ENCODE measurements at regions not wholly inside any gene's neighbourhood (a gene's known extent, or its start where the extent isn't known, plus 50 kb on each side); places are given as distances from the start of the nearest gene placed in this dataset.

DNA sequence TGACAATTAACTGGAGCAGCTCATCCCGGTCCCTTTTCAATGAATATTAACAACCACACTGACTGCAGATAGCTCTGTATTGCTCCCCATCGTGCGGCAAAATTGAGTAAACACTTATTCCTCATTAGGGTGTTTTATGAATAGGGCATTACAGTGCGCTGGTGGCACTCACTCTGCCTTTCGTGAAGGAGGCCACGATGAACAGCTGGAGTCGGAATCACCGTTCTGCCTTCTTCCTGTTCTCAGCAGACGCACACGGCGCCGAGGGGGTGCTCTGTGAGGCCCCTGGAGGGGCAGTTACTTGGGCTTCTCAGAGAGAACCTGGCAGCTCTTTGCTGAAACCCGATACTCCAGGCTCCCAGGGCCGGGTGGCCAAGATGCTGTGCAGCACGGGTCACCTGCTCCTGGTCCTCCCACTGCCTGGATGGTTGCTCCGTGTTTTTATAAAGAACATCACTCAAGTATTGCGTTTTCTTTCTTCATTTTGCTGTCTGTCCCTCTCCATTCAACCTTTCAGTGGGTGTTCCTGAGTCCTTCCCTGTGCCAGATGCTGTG, 241.9 kb downstream of the GLRX3 start:
- Histone ChIP-seq H3K36me3 (ENCODE audit: control insufficient read depth, low read depth, low read length) (no peaks in the 10 kb centered on the region), H3K27me3 (ENCODE audit: control insufficient read depth, insufficient read depth, low read length) (no peaks in the 10 kb centered on the region), H3K9me3 (ENCODE audit: control insufficient read depth, low read depth, low read length) (no peaks in the 10 kb centered on the region)

DNA sequence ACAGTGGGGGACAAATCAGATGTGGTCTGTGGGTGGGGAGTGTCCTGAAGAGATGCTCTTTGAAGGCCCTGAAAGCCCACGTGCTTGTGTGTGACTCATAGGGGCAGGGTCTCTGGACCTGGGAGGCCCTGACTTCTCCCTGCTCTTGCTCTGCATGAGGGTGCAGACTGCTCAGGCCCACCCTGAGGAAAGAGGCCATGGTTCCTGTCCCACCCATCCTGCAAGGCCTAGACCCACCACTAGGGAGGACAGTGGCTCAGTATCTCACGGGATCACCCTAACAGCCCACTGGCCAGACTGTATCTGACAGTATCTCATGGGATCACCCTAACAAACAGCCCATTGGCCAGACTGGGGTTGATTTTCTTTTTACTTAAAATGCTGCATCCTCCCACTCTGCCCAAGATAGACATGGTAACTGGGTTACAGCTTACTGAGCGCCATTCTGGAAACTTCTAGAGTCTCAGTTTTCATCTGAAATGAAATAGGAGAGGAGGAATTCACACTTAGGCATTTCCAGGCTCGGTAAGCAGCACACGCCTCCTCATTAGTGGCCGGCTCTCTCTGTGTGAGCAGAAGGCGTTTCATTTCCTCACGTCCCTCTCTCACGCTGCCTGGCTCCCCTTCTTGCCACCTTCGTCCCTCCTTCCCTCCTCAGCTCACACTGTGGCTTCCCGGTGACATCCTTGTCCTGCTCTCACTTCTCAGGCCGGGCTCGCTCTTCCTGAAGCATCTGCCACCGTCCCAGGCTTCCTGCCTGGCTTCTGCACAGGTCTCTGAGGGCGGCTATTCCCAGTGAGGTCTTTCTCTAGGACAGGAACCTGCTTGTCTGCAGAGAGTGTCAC, 242.6 kb downstream of the GLRX3 start:
- H3K9ac ChIP-seq (ENCODE audit: low read length): no peak overlapping the region
- H3K4me3 ChIP-seq (ENCODE audit: low read length): no peak overlapping the region
- H3K27ac ChIP-seq (ENCODE audit: low read length): no peak overlapping the region
- no peaks in the 10 kb centered on the region for H3K4me1 ChIP-seq (ENCODE audit: control insufficient read depth, low read depth, low read length)
- no peaks in the 10 kb centered on the region for H3K36me3 ChIP-seq (ENCODE audit: control insufficient read depth, low read depth, low read length)
- no peaks in the 10 kb centered on the region for H3K9me3 ChIP-seq (ENCODE audit: control insufficient read depth, low read depth, low read length)
- no peaks in the 10 kb centered on the region for H3K27me3 ChIP-seq (ENCODE audit: control insufficient read depth, insufficient read depth, low read length)

More for the DNA sequence above, 241.9 kb downstream of the GLRX3 start:
- Histone ChIP-seq H3K4me1 (ENCODE audit: control insufficient read depth, low read depth, low read length) (no peaks in the 10 kb centered on the region), H3K4me3 (ENCODE audit: low read length) (no peak overlapping the region), H3K27ac (ENCODE audit: low read length) (no peak overlapping the region), H3K9ac (ENCODE audit: low read length) (no peak overlapping the region)

DNA sequence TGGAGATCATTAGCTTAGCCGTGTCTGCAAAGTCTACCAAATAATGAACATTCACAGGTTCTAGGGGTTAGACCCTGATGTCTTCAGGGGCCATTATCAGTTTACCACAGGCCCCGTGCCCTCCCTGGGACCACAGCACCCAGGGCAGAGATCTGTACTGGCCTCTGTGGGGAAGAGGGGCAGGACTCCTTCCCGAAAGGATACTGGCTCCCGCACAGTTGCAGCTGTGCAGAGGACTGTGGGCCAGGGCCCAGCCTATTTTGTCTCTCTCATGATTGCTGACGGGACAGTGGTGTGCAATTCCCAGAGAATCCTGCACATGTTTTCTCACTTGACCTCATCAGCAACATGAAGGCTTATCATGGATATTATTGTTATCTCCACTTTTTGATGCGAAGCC, 243.9 kb downstream of the GLRX3 start:
- no peaks in the 10 kb centered on the region for H3K9me3 ChIP-seq (ENCODE audit: control insufficient read depth, low read depth, low read length)
- no peaks in the 10 kb centered on the region for H3K36me3 ChIP-seq (ENCODE audit: control insufficient read depth, low read depth, low read length)
- no peak overlapping the region for H3K27ac ChIP-seq (ENCODE audit: low read length)

DNA sequence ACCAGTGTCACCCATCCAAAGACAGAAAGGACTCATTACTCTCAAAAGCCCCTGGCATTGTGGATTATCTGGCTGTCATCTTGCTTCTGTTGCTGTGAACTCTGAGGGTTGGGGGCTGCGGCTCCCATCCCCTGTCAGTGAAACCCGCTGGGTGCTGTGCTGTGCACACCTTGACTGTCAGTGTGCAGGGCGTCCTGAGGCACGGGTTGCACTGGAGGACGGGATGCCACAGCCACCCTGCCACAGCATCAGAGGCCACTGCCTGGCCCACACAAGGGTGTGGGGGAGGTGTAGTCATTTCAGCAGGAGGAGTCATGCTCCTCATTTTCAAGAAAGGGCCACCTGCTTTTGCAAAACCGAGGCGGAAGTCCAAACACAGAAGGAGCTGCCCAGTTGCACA, 245.8 kb downstream of the GLRX3 start:
- Histone ChIP-seq H3K9ac (ENCODE audit: low read length) (no peak overlapping the region), H3K36me3 (ENCODE audit: control insufficient read depth, low read depth, low read length) (no peaks in the 10 kb centered on the region), H3K27me3 (ENCODE audit: control insufficient read depth, insufficient read depth, low read length) (no peaks in the 10 kb centered on the region), H3K27ac (ENCODE audit: low read length) (no peak overlapping the region), H3K4me3 (ENCODE audit: low read length) (no peak overlapping the region), H3K9me3 (ENCODE audit: control insufficient read depth, low read depth, low read length) (no peaks in the 10 kb centered on the region), H3K4me1 (ENCODE audit: control insufficient read depth, low read depth, low read length) (no peaks in the 10 kb centered on the region)

More for the DNA sequence above, 243.9 kb downstream of the GLRX3 start:
- Histone ChIP-seq H3K9ac (ENCODE audit: low read length) (no peak overlapping the region), H3K4me3 (ENCODE audit: low read length) (no peak overlapping the region), H3K4me1 (ENCODE audit: control insufficient read depth, low read depth, low read length) (no peaks in the 10 kb centered on the region), H3K27me3 (ENCODE audit: control insufficient read depth, insufficient read depth, low read length) (no peaks in the 10 kb centered on the region)

DNA sequence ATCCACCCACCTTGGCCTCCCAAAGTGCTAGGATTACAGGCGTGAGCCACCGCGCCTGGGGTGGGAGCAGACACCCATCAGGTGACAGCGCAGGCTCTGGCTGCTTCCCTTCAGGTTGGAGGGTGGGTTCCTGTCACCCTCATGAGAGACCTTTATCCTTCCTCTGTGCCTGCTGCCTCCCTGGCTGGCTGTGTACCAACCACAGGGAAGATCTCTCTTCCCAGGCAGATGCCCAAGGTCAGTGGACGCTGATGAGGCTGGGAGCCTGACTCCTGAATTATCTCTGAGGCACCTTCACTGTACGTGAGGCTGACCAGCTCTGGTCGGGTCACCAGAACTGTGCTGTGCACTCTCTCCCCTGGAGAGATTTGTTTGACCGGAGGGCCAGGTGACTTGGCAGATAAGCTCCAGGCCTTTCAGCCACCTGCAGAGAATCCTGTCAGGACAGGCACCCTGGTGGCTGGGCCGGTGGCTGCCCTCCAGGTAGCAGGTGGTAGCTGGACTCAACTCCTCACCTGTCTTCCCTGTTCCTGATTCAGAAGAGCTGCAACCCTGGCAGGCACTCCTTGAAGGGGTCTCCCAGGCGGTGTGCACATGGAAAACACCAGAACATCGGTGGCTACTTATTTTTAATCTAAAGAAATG, 251.9 kb downstream of the GLRX3 start:
- H3K9me3 ChIP-seq (ENCODE audit: control insufficient read depth, low read depth, low read length): no peaks in the 10 kb centered on the region
- H3K36me3 ChIP-seq (ENCODE audit: control insufficient read depth, low read depth, low read length): no peaks in the 10 kb centered on the region
- no peaks in the 10 kb centered on the region for H3K4me1 ChIP-seq (ENCODE audit: control insufficient read depth, low read depth, low read length)
- no peak overlapping the region for H3K4me3 ChIP-seq (ENCODE audit: low read length)
- no peaks in the 10 kb centered on the region for H3K27me3 ChIP-seq (ENCODE audit: control insufficient read depth, insufficient read depth, low read length)
- no peak overlapping the region for H3K27ac ChIP-seq (ENCODE audit: low read length)
- H3K9ac ChIP-seq (ENCODE audit: low read length): no peak overlapping the region

DNA sequence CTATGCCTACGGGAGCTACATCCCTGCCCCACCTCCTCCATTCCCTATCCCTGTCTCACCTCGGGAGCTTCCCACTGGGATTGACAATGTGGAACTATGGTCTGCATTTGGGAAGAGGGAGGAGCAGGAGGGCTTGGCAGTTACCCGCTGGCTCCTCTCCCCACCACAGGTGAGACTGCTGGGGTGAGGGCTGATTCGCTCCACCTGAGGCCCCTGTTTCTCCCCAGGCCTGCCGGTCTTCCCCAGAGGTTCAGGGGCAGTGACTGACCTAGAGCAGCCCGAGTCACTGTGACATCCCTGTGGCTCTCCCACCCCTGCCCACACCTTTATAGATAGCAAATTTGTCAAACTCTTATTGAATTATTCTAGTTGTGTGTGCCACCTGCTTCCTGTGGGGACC, 252.6 kb downstream of the GLRX3 start:
- H3K9ac ChIP-seq (ENCODE audit: low read length): no peak overlapping the region
- no peaks in the 10 kb centered on the region for H3K27me3 ChIP-seq (ENCODE audit: control insufficient read depth, insufficient read depth, low read length)
- H3K4me3 ChIP-seq (ENCODE audit: low read length): no peak overlapping the region
- no peaks in the 10 kb centered on the region for H3K36me3 ChIP-seq (ENCODE audit: control insufficient read depth, low read depth, low read length)
- no peaks in the 10 kb centered on the region for H3K9me3 ChIP-seq (ENCODE audit: control insufficient read depth, low read depth, low read length)
- H3K27ac ChIP-seq (ENCODE audit: low read length): no peak overlapping the region
- no peaks in the 10 kb centered on the region for H3K4me1 ChIP-seq (ENCODE audit: control insufficient read depth, low read depth, low read length)

DNA sequence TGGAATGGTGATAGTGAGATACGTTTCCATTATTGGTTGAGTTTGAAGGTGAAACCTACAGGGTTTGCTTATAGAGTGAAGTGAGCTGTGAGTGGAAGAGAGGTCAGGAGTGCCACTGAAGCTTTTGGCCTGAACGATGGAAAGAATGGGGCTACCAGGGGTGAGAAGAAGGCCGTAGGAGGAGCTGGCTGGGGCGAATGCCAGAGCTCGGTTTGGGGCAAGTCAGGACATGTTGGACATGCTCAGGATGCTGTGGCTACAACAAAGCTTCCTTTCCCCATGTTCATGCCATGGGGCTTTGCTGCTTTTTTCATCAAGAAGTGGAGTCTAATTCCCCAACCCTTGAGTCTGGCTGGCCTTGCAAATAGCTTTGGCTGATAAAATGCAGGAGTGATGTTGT, 253.7 kb downstream of the GLRX3 start:
- Histone ChIP-seq H3K9me3 (ENCODE audit: control insufficient read depth, low read depth, low read length) (no peaks in the 10 kb centered on the region), H3K4me3 (ENCODE audit: low read length) (no peak overlapping the region), H3K9ac (ENCODE audit: low read length) (no peak overlapping the region), H3K27me3 (ENCODE audit: control insufficient read depth, insufficient read depth, low read length) (no peaks in the 10 kb centered on the region), H3K27ac (ENCODE audit: low read length) (no peak overlapping the region), H3K4me1 (ENCODE audit: control insufficient read depth, low read depth, low read length) (no peaks in the 10 kb centered on the region), H3K36me3 (ENCODE audit: control insufficient read depth, low read depth, low read length) (no peaks in the 10 kb centered on the region)

DNA sequence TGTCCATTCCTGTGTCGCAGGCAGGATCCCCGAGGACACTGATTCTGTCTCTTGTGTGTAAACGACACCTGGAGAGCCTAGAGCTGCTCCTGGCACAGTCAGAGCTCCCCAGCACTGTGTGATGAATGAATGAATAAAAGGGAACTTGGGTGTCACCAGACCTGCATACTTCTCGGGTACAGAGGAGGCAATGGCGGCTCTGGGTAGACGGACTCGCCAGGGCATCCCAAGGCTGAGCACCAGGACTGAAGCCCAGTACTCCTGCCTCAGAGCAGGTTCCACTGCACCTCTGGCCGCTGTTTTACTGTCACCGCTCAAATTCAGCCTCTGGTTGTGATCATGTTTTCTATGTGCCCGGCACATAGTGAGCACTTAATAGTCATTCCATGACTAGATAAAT, 255.8 kb downstream of the GLRX3 start:
- no peak overlapping the region for H3K27ac ChIP-seq (ENCODE audit: low read length)
- no peaks in the 10 kb centered on the region for H3K36me3 ChIP-seq (ENCODE audit: control insufficient read depth, low read depth, low read length)
- no peaks in the 10 kb centered on the region for H3K4me1 ChIP-seq (ENCODE audit: control insufficient read depth, low read depth, low read length)
- peaks cover 9% of the 10 kb centered on the region for H3K9me3 ChIP-seq (ENCODE audit: control insufficient read depth, low read depth, low read length)
- H3K27me3 ChIP-seq (ENCODE audit: control insufficient read depth, insufficient read depth, low read length): no peaks in the 10 kb centered on the region
- H3K9ac ChIP-seq (ENCODE audit: low read length): no peak overlapping the region
- no peak overlapping the region for H3K4me3 ChIP-seq (ENCODE audit: low read length)

DNA sequence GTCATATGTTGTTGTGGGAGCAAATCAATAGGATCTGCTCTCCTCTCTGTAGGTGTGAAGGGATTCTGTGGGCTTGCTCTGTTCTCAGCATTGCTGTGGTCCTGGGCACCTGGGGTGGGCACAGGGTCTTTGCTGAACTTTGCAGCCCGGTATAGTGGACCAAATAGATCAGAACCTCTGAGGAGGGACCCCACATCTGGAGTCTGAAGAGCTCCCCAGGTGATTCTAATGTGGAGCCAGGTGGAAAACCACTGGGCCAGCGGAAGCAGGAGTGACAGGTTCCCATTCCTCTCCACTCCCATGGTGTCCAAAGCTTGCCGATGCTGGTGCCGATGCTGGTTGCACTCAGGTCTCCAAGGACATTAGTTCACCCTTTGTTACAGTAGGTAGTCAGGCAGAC, 257.2 kb downstream of the GLRX3 start:
- Histone ChIP-seq H3K4me3 (ENCODE audit: low read length) (no peak overlapping the region), H3K27ac (ENCODE audit: low read length) (no peak overlapping the region), H3K27me3 (ENCODE audit: control insufficient read depth, insufficient read depth, low read length) (no peaks in the 10 kb centered on the region), H3K36me3 (ENCODE audit: control insufficient read depth, low read depth, low read length) (no peaks in the 10 kb centered on the region), H3K4me1 (ENCODE audit: control insufficient read depth, low read depth, low read length) (no peaks in the 10 kb centered on the region), H3K9me3 (ENCODE audit: control insufficient read depth, low read depth, low read length) (peaks cover 9% of the 10 kb centered on the region), H3K9ac (ENCODE audit: low read length) (no peak overlapping the region)

DNA sequence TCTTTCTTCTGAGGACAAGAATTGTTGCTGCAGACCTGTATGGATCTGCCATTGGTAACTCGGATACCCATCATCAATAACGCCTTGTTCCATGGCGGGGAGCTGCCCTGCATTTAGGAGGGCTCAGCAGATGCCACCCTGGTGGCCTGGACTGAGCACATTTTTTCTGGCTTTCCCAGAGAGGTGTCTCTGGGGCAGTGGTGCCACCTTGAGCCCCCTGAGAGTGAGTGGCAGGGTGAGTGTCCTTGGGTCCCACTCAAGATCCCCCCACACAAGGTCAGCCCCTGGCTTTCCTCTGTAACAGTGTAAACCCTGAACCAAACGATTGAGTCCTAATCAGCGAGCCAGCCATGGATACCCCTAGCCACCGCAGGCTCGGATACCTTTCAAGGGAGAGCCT, 258.6 kb downstream of the GLRX3 start:
- Histone ChIP-seq H3K4me3 (ENCODE audit: low read length) (no peak overlapping the region), H3K27ac (ENCODE audit: low read length) (no peak overlapping the region), H3K27me3 (ENCODE audit: control insufficient read depth, insufficient read depth, low read length) (no peaks in the 10 kb centered on the region), H3K4me1 (ENCODE audit: control insufficient read depth, low read depth, low read length) (no peaks in the 10 kb centered on the region), H3K36me3 (ENCODE audit: control insufficient read depth, low read depth, low read length) (no peaks in the 10 kb centered on the region), H3K9ac (ENCODE audit: low read length) (no peak overlapping the region), H3K9me3 (ENCODE audit: control insufficient read depth, low read depth, low read length) (peaks cover 9% of the 10 kb centered on the region)

DNA sequence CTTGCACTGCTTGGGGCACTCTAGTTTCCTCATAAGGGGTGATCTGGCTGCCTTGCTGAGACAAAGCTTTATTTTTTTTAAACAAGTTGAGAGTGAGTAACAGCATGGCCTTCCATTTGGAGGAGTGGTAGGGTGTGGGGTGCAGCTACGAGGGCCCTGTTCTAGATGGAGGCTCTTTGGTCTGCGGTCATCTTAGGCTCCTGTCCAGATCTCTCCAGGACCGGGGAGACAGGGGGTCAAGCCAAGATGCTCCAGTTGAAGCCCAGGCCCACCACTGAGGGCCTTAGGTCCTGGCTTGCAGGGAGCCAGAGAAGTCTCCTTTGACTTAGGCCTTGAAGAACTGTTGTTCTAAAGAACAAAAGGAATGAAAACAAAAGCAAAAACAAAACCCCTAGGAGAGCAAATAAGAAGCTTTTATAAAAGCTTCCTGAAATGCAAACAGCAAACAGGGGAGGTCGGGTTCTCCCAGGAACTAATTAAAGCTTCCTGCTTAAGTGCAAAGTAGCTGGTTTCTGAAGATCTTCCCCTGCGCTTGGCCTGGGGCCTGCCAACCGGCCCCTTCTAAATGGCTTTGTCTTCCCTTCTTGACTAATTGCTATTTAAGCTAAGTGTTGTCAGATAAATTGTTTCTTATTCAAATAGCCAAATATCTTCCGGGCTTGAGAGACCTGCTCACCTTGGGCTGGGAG, 259.2 kb downstream of the GLRX3 start:
- H3K36me3 ChIP-seq (ENCODE audit: control insufficient read depth, low read depth, low read length): no peaks in the 10 kb centered on the region
- peaks cover 9% of the 10 kb centered on the region for H3K9me3 ChIP-seq (ENCODE audit: control insufficient read depth, low read depth, low read length)
- H3K27ac ChIP-seq (ENCODE audit: low read length): no peak overlapping the region
- H3K9ac ChIP-seq (ENCODE audit: low read length): no peak overlapping the region
- H3K4me1 ChIP-seq (ENCODE audit: control insufficient read depth, low read depth, low read length): peaks cover 1% of the 10 kb centered on the region
- no peak overlapping the region for H3K4me3 ChIP-seq (ENCODE audit: low read length)
- H3K27me3 ChIP-seq (ENCODE audit: control insufficient read depth, insufficient read depth, low read length): no peaks in the 10 kb centered on the region

All from iPS-18a (cell line).